ENCODE measurements at regions not wholly inside any gene's neighbourhood (a gene's known extent, or its start where the extent isn't known, plus 50 kb on each side); places are given as distances from the start of the nearest gene placed in this dataset.

GRCh38 chr6:105750089-105750488, 336.0 kb upstream of the PRDM1 start:
- TF ChIP-seq, protein P1, sequence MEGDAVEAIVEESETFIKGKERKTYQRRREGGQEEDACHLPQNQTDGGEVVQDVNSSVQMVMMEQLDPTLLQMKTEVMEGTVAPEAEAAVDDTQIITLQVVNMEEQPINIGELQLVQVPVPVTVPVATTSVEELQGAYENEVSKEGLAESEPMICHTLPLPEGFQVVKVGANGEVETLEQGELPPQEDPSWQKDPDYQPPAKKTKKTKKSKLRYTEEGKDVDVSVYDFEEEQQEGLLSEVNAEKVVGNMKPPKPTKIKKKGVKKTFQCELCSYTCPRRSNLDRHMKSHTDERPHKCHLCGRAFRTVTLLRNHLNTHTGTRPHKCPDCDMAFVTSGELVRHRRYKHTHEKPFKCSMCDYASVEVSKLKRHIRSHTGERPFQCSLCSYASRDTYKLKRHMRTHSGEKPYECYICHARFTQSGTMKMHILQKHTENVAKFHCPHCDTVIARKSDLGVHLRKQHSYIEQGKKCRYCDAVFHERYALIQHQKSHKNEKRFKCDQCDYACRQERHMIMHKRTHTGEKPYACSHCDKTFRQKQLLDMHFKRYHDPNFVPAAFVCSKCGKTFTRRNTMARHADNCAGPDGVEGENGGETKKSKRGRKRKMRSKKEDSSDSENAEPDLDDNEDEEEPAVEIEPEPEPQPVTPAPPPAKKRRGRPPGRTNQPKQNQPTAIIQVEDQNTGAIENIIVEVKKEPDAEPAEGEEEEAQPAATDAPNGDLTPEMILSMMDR (IDR thresholded peaks at IDR 0.05; ENCODE audit: insufficient read depth, low read length, poor library complexity, severe bottlenecking) = no peak
- no peak for TF ChIP-seq EZH2phosphoT487 (conservative IDR thresholded peaks at IDR 0.05; ENCODE audit: low read length)
